ENCODE measurements at regions not wholly inside any gene's neighbourhood (a gene's known extent, or its start where the extent isn't known, plus 50 kb on each side); places are given as distances from the start of the nearest gene placed in this dataset.

DNA sequence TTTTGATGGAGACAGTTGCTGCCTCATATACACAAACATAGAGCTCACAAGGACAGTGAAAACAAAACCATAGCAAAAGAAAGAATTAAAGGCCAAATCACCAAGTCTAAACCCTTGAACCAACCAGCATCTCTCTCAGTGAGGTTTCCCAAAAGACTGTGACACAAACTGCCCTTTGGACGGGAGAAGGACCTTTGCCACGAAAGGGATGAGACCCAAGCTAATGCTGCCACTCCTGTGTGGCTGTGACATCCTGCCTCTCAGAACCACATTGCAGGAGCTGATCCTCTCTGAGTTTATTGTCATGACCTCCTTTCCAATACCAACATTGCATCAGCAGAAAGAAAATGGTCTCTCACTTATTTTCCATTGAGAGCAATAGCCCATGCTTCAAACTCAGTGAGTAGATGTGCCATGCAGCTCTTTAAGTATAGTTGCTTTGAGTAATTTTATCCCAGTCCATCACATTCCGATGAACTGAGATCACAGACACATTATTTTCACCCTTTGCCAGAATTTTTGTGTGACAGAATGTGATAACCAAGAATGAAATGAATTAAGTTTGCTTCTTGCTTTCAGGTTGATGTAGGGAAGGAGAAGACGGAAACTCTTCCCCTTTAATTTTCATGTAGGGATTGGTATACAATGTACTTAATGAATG, 133.5 kb upstream of the IRS2 start:
- DNase-seq, result no peak
- no peak for ATAC-seq
- H3K27ac Mint-ChIP-seq, result no peak overlapping the region
- H3K36me3 Mint-ChIP-seq (ENCODE audit: low read depth), result no peaks in the 10 kb centered on the region
- peaks cover 41% of the 10 kb centered on the region for H3K27me3 Mint-ChIP-seq
- H3K4me1 Mint-ChIP-seq, result no peaks in the 10 kb centered on the region
- no peaks in the 10 kb centered on the region for H3K9me3 ChIP-seq (ENCODE audit: control insufficient read depth, low read length, poor library complexity, severe bottlenecking)
- H3K4me3 Mint-ChIP-seq, result no peak overlapping the region

DNA sequence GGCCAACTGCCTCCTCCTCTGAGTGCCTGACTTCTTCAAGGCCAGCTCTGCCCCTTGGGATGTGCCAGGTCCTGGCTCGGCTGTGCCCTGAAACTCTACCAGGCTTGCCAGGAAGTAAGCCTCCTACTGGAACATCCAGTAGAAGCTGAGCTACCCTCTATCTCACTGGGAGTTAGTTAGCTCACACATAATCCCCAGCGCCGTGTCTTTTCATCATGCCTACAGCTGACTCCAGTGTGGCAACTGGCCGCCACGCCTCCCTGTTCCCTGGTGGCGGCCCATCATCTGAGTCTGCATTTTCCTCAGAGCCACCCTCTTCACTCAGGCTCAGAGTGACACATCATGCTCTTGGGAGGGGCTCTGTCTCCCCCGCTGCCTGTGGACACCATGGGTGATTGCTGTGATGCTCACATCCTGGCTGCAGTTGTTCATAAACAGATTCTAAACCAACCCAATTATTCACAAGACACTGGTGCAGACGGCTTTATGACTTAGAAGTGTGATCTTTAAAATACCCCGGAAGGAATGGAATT, 131.9 kb upstream of the IRS2 start:
- no peak overlapping the region for H3K4me3 Mint-ChIP-seq
- H3K27me3 Mint-ChIP-seq, result peaks cover 34% of the 10 kb centered on the region
- no peak overlapping the region for H3K27ac Mint-ChIP-seq
- H3K4me1 Mint-ChIP-seq, result no peaks in the 10 kb centered on the region
- H3K9me3 ChIP-seq (ENCODE audit: control insufficient read depth, low read length, poor library complexity, severe bottlenecking), result no peaks in the 10 kb centered on the region
- no peaks in the 10 kb centered on the region for H3K36me3 Mint-ChIP-seq (ENCODE audit: low read depth)
- ATAC-seq, result no peak
- no peak for DNase-seq

DNA sequence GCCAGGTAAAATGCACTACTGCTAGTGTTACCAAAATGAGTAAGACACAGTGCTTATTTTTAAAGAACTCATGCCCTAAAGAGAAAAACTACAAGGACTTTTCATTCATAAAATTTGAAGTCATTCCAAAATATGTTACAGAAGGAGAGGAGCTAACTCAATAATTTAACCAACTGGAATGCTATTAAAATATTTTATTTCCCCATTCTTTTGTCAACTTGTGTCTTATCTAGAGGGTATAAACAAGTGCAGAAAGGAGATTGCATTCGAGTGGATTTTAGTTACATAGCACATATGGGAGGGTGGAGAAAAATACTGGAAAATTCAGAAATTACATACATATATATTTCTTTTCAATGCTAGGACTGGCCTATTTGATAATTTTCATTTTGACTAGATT, 131.0 kb upstream of the IRS2 start:
- H3K4me1 Mint-ChIP-seq, result no peaks in the 10 kb centered on the region
- no peak overlapping the region for H3K27ac Mint-ChIP-seq
- DNase-seq (no peak), ATAC-seq (no peak)
- no peaks in the 10 kb centered on the region for H3K9me3 ChIP-seq (ENCODE audit: control insufficient read depth, low read length, poor library complexity, severe bottlenecking)
- no peaks in the 10 kb centered on the region for H3K36me3 Mint-ChIP-seq (ENCODE audit: low read depth)
- peaks cover 34% of the 10 kb centered on the region for H3K27me3 Mint-ChIP-seq
- H3K4me3 Mint-ChIP-seq, result no peak overlapping the region

DNA sequence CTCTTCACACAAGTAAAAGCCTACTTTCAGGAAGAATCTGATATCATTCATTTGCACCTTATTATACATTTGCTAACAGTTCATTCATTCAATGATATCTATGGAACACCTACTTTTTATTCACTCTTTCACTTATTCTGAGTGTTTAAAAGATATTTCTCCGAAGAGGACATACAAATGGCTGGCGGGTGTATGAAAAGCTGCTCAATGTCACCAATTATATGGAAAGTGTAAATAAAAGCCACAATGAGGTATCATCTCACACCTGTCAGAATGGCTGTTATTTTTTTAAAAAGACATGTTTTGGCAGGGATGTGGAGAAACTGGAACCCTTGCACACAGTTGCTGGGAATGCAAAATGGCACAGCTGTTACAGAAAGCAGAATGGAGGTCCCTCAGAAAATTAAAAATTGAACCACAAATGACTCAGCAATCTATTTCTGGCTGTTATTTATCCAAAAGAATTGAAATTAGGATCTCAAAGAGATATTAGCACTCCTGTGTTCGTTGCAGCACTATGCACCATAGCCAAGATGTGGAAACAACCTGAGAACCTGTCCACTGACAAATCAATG, 127.6 kb upstream of the IRS2 start:
- no peaks in the 10 kb centered on the region for H3K4me1 Mint-ChIP-seq
- H3K9me3 ChIP-seq (ENCODE audit: control insufficient read depth, low read length, poor library complexity, severe bottlenecking), result no peaks in the 10 kb centered on the region
- no peak overlapping the region for H3K27ac Mint-ChIP-seq
- no peak overlapping the region for H3K4me3 Mint-ChIP-seq
- no peaks in the 10 kb centered on the region for H3K36me3 Mint-ChIP-seq (ENCODE audit: low read depth)
- peaks cover 22% of the 10 kb centered on the region for H3K27me3 Mint-ChIP-seq
- DNase-seq (no peak), ATAC-seq (no peak)

DNA sequence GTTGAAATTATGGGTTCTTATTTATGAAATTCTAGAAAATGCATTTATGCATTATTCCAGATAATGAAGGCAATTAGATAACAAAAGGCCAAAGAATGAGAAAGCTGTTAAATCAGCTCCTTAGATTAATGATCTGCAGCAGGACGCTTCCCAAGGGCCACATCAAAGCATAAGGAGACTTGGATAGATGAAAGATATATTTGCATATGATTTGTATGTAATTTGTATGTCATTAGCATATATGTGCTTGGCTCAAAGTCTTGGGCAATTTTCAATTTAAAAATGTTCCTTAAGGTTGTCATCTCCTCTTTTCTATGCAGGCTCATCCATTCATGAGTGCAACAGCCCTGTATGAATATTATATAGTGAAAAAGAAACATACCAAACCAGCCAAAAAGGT, 126.8 kb upstream of the IRS2 start:
- Mint-ChIP-seq H3K27ac (no peak overlapping the region), H3K27me3 (peaks cover 14% of the 10 kb centered on the region), H3K4me1 (no peaks in the 10 kb centered on the region), H3K4me3 (no peak overlapping the region), H3K36me3 (ENCODE audit: low read depth) (no peaks in the 10 kb centered on the region)
- no peak for DNase-seq
- no peak for ATAC-seq
- no peaks in the 10 kb centered on the region for H3K9me3 ChIP-seq (ENCODE audit: control insufficient read depth, low read length, poor library complexity, severe bottlenecking)

DNA sequence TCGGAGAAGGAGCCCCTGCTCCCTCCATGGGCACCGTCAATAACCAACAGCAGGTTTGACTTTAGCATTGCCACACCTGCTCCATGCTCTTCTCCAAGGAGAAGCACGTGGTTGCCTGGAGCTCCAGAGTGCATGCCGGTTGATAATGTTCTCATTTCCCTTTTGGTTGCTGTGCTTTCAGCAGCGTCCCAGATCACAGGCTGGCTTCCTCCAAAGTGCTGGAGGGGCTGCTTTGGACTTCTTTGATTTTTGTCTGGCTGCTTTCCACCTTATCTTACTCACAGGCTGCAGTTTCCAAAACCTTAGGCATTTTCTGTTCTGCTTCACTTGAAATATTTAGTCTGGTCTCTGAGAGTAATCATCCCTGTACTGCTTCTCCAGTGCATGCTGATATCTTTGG, 123.8 kb upstream of the IRS2 start:
- H3K4me3 Mint-ChIP-seq, result no peak overlapping the region
- H3K9me3 ChIP-seq (ENCODE audit: control insufficient read depth, low read length, poor library complexity, severe bottlenecking), result no peaks in the 10 kb centered on the region
- no peaks in the 10 kb centered on the region for H3K36me3 Mint-ChIP-seq (ENCODE audit: low read depth)
- DNase-seq (no peak), ATAC-seq (no peak)
- H3K4me1 Mint-ChIP-seq, result no peaks in the 10 kb centered on the region
- peaks cover 8% of the 10 kb centered on the region for H3K27me3 Mint-ChIP-seq
- H3K27ac Mint-ChIP-seq, result no peak overlapping the region

DNA sequence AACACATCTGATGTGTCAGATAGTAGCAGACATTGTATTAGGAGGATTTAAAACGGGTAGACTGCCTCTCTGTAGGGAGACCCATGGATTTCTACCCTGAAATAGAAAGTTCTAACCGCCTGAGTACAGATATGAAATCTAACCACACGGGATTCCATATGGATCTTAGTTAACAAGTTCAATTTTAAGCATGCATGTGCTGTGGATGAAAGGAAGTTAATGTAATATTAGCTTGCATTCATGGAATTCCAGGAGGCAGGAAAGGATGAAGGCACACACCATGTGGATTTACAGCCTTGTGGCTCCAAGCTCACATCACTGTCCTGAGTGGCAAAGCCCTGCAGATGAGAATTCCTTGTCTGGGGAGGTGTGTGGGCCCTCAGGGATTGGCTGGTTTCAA, 120.6 kb upstream of the IRS2 start:
- Mint-ChIP-seq H3K36me3 (ENCODE audit: low read depth) (no peaks in the 10 kb centered on the region), H3K27me3 (peaks cover 6% of the 10 kb centered on the region), H3K27ac (no peak overlapping the region), H3K4me3 (no peak overlapping the region), H3K4me1 (no peaks in the 10 kb centered on the region)
- no peak for DNase-seq
- ATAC-seq, result no peak
- no peaks in the 10 kb centered on the region for H3K9me3 ChIP-seq (ENCODE audit: control insufficient read depth, low read length, poor library complexity, severe bottlenecking)

DNA sequence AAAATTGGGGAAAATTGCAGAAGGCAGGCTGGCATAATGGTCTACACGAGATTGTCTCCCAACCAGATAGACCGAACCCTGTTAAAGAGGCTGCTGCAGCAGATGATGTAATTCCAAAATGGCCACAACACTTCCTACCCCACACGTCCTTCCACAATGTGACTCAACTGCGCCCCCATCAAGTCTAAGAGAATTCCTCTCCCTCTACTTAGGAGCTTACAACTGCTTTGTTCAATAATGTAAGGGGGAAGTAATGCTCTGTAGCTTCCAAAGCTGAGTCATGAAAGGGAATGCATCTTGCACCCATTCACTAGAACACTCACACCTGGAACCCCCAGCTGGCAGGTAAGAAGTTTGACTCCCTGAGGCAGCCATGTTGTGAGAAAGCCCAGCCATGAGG, 117.8 kb upstream of the IRS2 start:
- H3K36me3 Mint-ChIP-seq (ENCODE audit: low read depth), result no peaks in the 10 kb centered on the region
- H3K4me3 Mint-ChIP-seq, result no peak overlapping the region

DNA sequence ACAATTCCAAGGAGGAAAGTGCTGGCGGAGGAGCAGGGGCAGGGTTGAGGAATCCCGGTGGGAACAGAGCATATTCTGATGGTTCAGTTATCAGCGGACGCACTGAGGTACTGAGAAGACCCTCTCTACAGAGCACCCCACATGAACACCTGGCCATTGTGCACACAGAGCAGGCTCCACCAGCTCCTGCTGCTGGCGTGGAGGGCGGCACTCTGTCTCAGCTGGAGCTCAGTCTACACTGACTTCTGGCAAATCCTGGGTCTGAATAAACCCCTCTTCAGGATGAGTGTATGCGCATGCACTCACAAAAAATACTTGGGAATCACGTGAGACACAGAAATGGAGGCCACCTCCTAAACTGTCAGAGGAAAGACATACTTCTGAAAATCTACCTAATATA, 114.4 kb upstream of the IRS2 start:
- DNase-seq (no peak), ATAC-seq (no peak)
- Mint-ChIP-seq H3K27ac (no peak overlapping the region), H3K27me3 (peaks cover 22% of the 10 kb centered on the region), H3K4me3 (no peak overlapping the region), H3K36me3 (ENCODE audit: low read depth) (no peaks in the 10 kb centered on the region), H3K4me1 (no peaks in the 10 kb centered on the region)
- H3K9me3 ChIP-seq (ENCODE audit: control insufficient read depth, low read length, poor library complexity, severe bottlenecking), result no peaks in the 10 kb centered on the region

More for the DNA sequence above, 117.8 kb upstream of the IRS2 start:
- no peak for DNase-seq
- H3K9me3 ChIP-seq (ENCODE audit: control insufficient read depth, low read length, poor library complexity, severe bottlenecking), result no peaks in the 10 kb centered on the region
- H3K27me3 Mint-ChIP-seq, result peaks cover 15% of the 10 kb centered on the region
- no peaks in the 10 kb centered on the region for H3K4me1 Mint-ChIP-seq
- H3K27ac Mint-ChIP-seq, result no peak overlapping the region
- no peak for ATAC-seq

DNA sequence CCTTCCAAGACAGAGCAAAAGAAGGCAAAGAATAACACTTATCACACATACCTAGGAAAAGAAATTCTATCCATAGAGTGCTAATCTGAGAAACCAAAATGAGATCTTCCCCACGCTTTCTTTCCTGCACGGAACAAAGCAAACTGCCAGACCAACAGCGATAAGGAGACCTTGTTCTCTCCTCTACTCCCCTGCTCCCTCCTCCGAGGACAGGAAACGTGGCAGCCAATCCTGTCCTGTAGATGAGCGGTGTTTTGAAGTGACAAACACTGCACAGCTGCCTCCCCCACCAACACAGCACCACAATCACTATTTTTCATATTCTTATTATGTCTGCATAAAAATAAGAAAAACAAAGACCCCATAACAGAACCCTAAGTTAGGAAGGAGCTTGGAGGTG, 113.9 kb upstream of the IRS2 start:
- H3K36me3 Mint-ChIP-seq (ENCODE audit: low read depth), result no peaks in the 10 kb centered on the region
- no peak overlapping the region for H3K4me3 Mint-ChIP-seq
- H3K9me3 ChIP-seq (ENCODE audit: control insufficient read depth, low read length, poor library complexity, severe bottlenecking), result no peaks in the 10 kb centered on the region
- DNase-seq (no peak), ATAC-seq (no peak)
- no peaks in the 10 kb centered on the region for H3K4me1 Mint-ChIP-seq
- H3K27ac Mint-ChIP-seq, result no peak overlapping the region
- H3K27me3 Mint-ChIP-seq, result peaks cover 22% of the 10 kb centered on the region

DNA sequence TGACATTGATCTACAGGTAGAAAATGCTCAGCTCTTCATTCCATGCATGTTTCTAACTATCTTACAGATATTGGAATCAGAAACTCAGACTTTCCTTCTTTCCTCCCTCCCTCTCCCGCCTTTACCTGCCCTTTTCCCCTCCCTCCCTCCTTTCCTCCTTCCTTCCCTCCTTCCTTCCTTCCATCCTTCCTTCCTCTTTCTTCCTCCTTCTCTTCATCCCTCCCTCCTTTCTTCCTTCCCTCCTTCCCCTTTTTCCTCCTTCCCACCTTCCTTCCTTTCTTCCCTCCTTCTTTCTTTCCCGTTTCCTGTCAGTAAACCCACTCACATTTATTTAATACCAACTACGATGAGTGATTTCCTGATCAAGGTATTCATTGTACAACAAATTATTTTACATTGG, 113.4 kb upstream of the IRS2 start:
- Mint-ChIP-seq H3K4me3 (no peak overlapping the region), H3K27ac (no peak overlapping the region), H3K4me1 (no peaks in the 10 kb centered on the region), H3K36me3 (ENCODE audit: low read depth) (no peaks in the 10 kb centered on the region), H3K27me3 (peaks cover 22% of the 10 kb centered on the region)
- no peaks in the 10 kb centered on the region for H3K9me3 ChIP-seq (ENCODE audit: control insufficient read depth, low read length, poor library complexity, severe bottlenecking)
- no peak for ATAC-seq
- no peak for DNase-seq

DNA sequence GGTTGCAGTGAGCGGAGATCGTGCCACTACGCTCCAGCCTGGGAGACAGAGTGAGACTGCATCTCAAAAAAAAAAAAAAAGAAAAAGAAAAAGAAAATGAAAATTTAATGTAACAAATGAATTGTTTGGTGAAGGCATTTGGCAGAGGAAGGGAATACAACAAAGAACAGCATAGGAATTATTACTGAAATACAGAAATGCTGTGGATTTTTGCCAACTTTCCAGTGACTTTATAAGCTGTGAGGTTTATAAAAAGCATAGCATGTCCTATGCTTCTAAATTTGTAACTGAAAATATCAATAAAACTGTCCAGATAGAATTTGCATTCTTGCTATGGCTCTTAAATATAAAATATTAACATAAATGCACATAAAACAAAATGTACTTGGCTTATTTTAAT, 112.9 kb upstream of the IRS2 start:
- ATAC-seq, result no peak
- no peak for DNase-seq
- H3K9me3 ChIP-seq (ENCODE audit: control insufficient read depth, low read length, poor library complexity, severe bottlenecking), result no peaks in the 10 kb centered on the region
- peaks cover 22% of the 10 kb centered on the region for H3K27me3 Mint-ChIP-seq
- H3K4me1 Mint-ChIP-seq, result no peaks in the 10 kb centered on the region
- H3K36me3 Mint-ChIP-seq (ENCODE audit: low read depth), result no peaks in the 10 kb centered on the region
- no peak overlapping the region for H3K4me3 Mint-ChIP-seq
- no peak overlapping the region for H3K27ac Mint-ChIP-seq

DNA sequence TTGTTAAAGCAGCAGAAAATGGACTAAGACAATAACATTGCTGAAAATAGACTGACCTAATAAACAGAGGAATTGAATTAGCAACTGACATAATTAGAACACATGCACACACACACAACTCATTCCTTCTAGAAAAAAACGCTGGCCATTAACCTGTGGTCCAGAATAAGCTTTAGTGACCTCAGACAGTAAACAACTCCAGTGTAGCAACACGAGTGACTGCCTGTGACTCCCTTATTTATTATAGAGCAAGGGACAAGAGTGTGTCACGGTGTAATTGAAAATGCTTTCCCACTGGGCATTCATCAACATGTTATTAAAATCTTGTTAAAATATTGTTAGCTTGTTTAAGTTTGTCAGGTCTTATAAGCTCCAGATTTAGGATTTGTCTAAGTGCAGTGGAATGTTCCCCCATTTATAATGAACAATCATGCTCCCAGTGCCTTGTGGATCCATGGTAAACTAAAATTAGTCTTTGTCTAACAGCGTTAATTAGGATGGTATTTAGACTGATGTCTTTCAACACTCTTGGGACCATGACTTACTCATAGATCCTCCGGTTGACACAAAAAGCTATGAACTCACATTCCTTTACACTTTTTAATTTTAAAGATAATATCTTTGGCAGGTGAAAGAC, 111.7 kb upstream of the IRS2 start:
- DNase-seq (no peak), ATAC-seq (no peak)
- Mint-ChIP-seq H3K27ac (no peak overlapping the region), H3K36me3 (ENCODE audit: low read depth) (no peaks in the 10 kb centered on the region), H3K4me3 (no peak overlapping the region), H3K4me1 (no peaks in the 10 kb centered on the region), H3K27me3 (peaks cover 23% of the 10 kb centered on the region)
- H3K9me3 ChIP-seq (ENCODE audit: control insufficient read depth, low read length, poor library complexity, severe bottlenecking), result no peaks in the 10 kb centered on the region

DNA sequence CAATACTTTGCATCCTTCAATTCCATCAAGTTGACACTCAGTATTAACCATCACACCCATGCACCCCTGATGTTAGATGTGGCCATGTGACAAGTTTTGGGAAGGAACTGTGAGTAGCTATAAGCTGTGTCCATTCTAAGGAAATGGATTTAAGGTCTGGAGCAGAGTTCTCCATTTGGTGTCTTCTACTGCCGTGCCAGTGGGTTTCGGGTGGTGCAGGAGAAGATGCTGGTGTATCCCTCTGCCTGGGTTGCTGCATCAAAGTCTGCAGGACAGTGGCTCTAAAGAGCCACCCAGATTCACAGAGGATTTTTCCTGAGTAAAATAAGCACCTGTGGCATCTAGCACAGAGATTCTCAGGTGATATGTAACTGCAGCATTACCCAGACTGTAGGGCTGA, 105.7 kb upstream of the IRS2 start:
- Mint-ChIP-seq H3K4me3 (no peak overlapping the region), H3K4me1 (no peaks in the 10 kb centered on the region), H3K36me3 (ENCODE audit: low read depth) (no peaks in the 10 kb centered on the region), H3K27me3 (peaks cover 14% of the 10 kb centered on the region), H3K27ac (no peak overlapping the region)
- H3K9me3 ChIP-seq (ENCODE audit: control insufficient read depth, low read length, poor library complexity, severe bottlenecking), result no peaks in the 10 kb centered on the region
- DNase-seq (no peak), ATAC-seq (no peak)

All from T-helper 17 cell (primary cell).